ENCODE measurements at regions not wholly inside any gene's neighbourhood (a gene's known extent, or its start where the extent isn't known, plus 50 kb on each side); places are given as distances from the start of the nearest gene placed in this dataset.

DNA sequence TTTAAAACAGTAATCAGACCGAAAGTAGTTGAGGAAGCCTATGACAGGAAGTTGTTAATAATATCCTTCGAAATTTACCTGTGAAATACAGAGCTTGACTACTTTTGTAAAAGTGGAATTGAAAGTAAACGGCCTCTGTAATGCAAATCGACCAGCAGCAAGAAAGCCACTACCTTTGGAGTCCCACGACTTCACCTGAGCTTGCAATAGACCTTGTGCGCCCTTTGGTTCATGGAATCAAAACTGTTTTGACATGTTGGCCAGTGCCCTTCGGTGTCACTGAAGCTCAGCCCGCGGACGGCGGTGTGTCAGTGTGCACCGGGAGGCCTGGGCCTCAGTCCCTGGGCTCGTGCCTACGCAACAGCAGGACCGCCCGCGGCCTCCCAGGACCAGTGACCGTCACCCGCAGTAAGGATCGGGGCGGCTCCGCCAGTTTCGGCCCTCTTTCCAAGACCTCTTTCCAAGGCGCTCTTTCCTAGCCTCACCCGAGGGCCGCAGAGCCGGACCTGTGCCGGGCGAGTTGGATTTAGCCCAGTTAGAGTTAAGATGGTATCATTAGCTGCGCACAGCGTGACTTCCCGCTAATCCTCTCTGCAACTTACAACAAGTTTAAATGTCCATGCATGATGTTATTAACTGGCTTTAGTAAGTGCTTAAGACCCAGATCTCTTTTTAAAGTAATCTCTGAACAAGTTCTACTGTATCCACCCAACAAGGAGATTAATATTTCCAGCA is 223.3 kb downstream of the MEF2C start:
- Histone ChIP-seq H3K27me3 (ENCODE audit: low read length) (no peaks in the 10 kb centered on the region), H4K20me1 (ENCODE audit: insufficient read depth, low read depth, low read length) (no peaks in the 10 kb centered on the region), H3K4me3 (ENCODE audit: low read length) (peak overlapping the region; percentile 70), H3K4me2 (ENCODE audit: low read depth, low read length, poor library complexity, severe bottlenecking) (peak overlapping the region; percentile 86), H3K9ac (ENCODE audit: low read length) (peak overlapping the region; percentile 67), H3K9me2 (replicated peaks; ENCODE audit: insufficient read depth, low read length) (no peaks in the 10 kb centered on the region), H2AFZ (ENCODE audit: low read length) (peak overlapping the region; percentile 79), H3K4me1 (ENCODE audit: low read length) (peaks cover 60% of the 10 kb centered on the region), H3K36me3 (ENCODE audit: insufficient read depth, low read length) (no peaks in the 10 kb centered on the region), H3K9me3 (ENCODE audit: low read length) (no peaks in the 10 kb centered on the region), H3K79me2 (ENCODE audit: low read length) (no peaks in the 10 kb centered on the region), H3K27ac (ENCODE audit: low read length) (peak overlapping the region; percentile 85)
- DNase-seq, result peak; percentile 92

DNA sequence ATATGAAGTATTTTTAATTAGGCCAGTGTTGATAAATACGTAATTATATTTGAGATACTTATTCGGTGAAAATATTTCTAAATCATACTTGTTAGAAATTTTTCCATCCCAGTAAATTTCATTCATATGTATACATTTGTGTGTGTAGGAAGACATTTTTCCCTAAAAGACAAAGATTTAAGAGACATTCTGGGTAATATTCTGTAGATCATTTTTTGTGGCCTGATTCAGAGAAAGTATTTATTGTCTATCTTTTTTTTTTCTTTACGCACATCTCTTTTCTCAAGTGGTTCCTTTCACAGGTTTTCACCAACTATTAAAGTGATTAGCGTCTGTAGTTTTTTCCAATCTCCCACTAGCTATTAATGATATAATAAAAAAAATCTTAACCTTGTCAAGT is 224.1 kb downstream of the MEF2C start:
- peak overlapping the region; percentile 86 for H3K4me2 ChIP-seq (ENCODE audit: low read depth, low read length, poor library complexity, severe bottlenecking)

GRCh38 chr5:88657906-88658775 is 224.8 kb downstream of the MEF2C start:
- H3K4me3 ChIP-seq (ENCODE audit: low read length), result no peak overlapping the region
- peak overlapping the region; percentile 86 for H3K4me2 ChIP-seq (ENCODE audit: low read depth, low read length, poor library complexity, severe bottlenecking)
- DNase-seq, result no peak
- H4K20me1 ChIP-seq (ENCODE audit: insufficient read depth, low read depth, low read length), result no peaks in the 10 kb centered on the region
- H3K4me1 ChIP-seq (ENCODE audit: low read length), result peaks cover 67% of the 10 kb centered on the region
- H3K79me2 ChIP-seq (ENCODE audit: low read length), result no peaks in the 10 kb centered on the region
- H3K27ac ChIP-seq (ENCODE audit: low read length), result no peak overlapping the region
- H3K36me3 ChIP-seq (ENCODE audit: insufficient read depth, low read length), result no peaks in the 10 kb centered on the region
- H3K27me3 ChIP-seq (ENCODE audit: low read length), result no peaks in the 10 kb centered on the region
- no peak overlapping the region for H2AFZ ChIP-seq (ENCODE audit: low read length)
- H3K9me3 ChIP-seq (ENCODE audit: low read length), result no peaks in the 10 kb centered on the region
- H3K9me2 ChIP-seq (replicated peaks; ENCODE audit: insufficient read depth, low read length), result no peaks in the 10 kb centered on the region
- H3K9ac ChIP-seq (ENCODE audit: low read length), result no peak overlapping the region

More for the DNA sequence above, 224.1 kb downstream of the MEF2C start:
- peak overlapping the region; percentile 70; the same call in 1 of the 2 replicates for H3K4me3 ChIP-seq (ENCODE audit: low read length)
- no peaks in the 10 kb centered on the region for H3K27me3 ChIP-seq (ENCODE audit: low read length)
- peaks cover 61% of the 10 kb centered on the region for H3K4me1 ChIP-seq (ENCODE audit: low read length)
- peak overlapping the region; percentile 85 for H3K27ac ChIP-seq (ENCODE audit: low read length)
- no peaks in the 10 kb centered on the region for H3K36me3 ChIP-seq (ENCODE audit: insufficient read depth, low read length)
- H3K9ac ChIP-seq (ENCODE audit: low read length), result peak overlapping the region; percentile 20; the same call in 1 of the 2 replicates
- no peaks in the 10 kb centered on the region for H4K20me1 ChIP-seq (ENCODE audit: insufficient read depth, low read depth, low read length)
- H3K79me2 ChIP-seq (ENCODE audit: low read length), result no peaks in the 10 kb centered on the region
- no peaks in the 10 kb centered on the region for H3K9me3 ChIP-seq (ENCODE audit: low read length)
- no peaks in the 10 kb centered on the region for H3K9me2 ChIP-seq (replicated peaks; ENCODE audit: insufficient read depth, low read length)
- H2AFZ ChIP-seq (ENCODE audit: low read length), result no peak overlapping the region
- DNase-seq, result no peak

- H3K9ac ChIP-seq (ENCODE audit: low read length), result no peak overlapping the region
- H3K4me3 ChIP-seq (ENCODE audit: low read length), result no peak overlapping the region
- H3K4me2 ChIP-seq (ENCODE audit: low read depth, low read length, poor library complexity, severe bottlenecking), result no peak overlapping the region
- no peaks in the 10 kb centered on the region for H3K36me3 ChIP-seq (ENCODE audit: insufficient read depth, low read length)
- no peak overlapping the region for H3K27ac ChIP-seq (ENCODE audit: low read length)
- DNase-seq, result no peak
- H3K9me3 ChIP-seq (ENCODE audit: low read length), result no peaks in the 10 kb centered on the region
- no peaks in the 10 kb centered on the region for H3K27me3 ChIP-seq (ENCODE audit: low read length)
- H3K79me2 ChIP-seq (ENCODE audit: low read length), result no peaks in the 10 kb centered on the region
- no peaks in the 10 kb centered on the region for H4K20me1 ChIP-seq (ENCODE audit: insufficient read depth, low read depth, low read length)
- peaks cover 67% of the 10 kb centered on the region for H3K4me1 ChIP-seq (ENCODE audit: low read length)
- no peak overlapping the region for H2AFZ ChIP-seq (ENCODE audit: low read length)
- H3K9me2 ChIP-seq (replicated peaks; ENCODE audit: insufficient read depth, low read length), result no peaks in the 10 kb centered on the region
Observed at GRCh38 chr5:88657136-88657535, 225.8 kb downstream of the MEF2C start.

DNA sequence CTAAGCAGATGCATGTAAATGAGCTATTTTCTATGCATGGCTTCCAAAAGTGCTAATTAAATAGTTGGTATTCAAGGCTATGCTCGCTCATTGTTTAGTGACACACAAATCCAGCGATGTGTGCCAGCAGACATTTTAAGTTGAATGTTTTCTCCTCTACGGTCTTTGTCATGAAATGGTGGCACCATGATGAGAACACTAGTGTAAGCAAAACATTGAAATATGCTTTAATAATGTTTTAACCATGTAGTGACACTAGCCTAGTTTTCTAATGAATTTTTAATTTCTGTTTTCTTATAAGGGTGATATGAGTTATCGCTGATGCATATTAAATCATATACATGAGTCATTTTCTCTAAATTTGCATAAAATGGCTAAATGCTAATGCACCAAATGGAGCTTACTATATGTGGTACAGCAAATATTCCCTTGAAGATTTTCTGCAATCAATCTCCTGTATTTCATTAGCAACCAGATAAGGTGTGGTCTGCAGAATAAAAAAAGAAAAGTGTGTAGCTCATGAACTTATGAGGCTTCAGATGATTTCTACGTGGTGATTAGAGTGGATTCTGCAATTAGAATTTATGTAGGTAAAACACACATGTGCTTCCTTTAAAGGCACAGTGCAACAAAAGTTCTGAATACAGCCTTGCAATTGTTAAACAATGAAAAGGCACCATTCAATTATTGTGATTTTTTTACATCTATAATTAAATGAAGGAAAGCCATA is 226.6 kb downstream of the MEF2C start:
- H4K20me1 ChIP-seq (ENCODE audit: insufficient read depth, low read depth, low read length), result no peaks in the 10 kb centered on the region
- no peaks in the 10 kb centered on the region for H3K36me3 ChIP-seq (ENCODE audit: insufficient read depth, low read length)
- no peak overlapping the region for H3K4me3 ChIP-seq (ENCODE audit: low read length)
- no peaks in the 10 kb centered on the region for H3K27me3 ChIP-seq (ENCODE audit: low read length)
- no peaks in the 10 kb centered on the region for H3K9me2 ChIP-seq (replicated peaks; ENCODE audit: insufficient read depth, low read length)
- H3K27ac ChIP-seq (ENCODE audit: low read length), result no peak overlapping the region
- no peaks in the 10 kb centered on the region for H3K79me2 ChIP-seq (ENCODE audit: low read length)
- H2AFZ ChIP-seq (ENCODE audit: low read length), result no peak overlapping the region
- no peak for DNase-seq
- no peak overlapping the region for H3K9ac ChIP-seq (ENCODE audit: low read length)
- H3K9me3 ChIP-seq (ENCODE audit: low read length), result no peaks in the 10 kb centered on the region
- H3K4me1 ChIP-seq (ENCODE audit: low read length), result peaks cover 61% of the 10 kb centered on the region
- H3K4me2 ChIP-seq (ENCODE audit: low read depth, low read length, poor library complexity, severe bottlenecking), result no peak overlapping the region

- H3K4me1 ChIP-seq (ENCODE audit: low read length), result peaks cover 35% of the 10 kb centered on the region
- no peak overlapping the region for H3K4me2 ChIP-seq (ENCODE audit: low read depth, low read length, poor library complexity, severe bottlenecking)
- no peaks in the 10 kb centered on the region for H4K20me1 ChIP-seq (ENCODE audit: insufficient read depth, low read depth, low read length)
- no peak overlapping the region for H3K27ac ChIP-seq (ENCODE audit: low read length)
- H3K36me3 ChIP-seq (ENCODE audit: insufficient read depth, low read length), result no peaks in the 10 kb centered on the region
- no peaks in the 10 kb centered on the region for H3K27me3 ChIP-seq (ENCODE audit: low read length)
- H3K9me3 ChIP-seq (ENCODE audit: low read length), result no peaks in the 10 kb centered on the region
- H3K9ac ChIP-seq (ENCODE audit: low read length), result no peak overlapping the region
- no peaks in the 10 kb centered on the region for H3K79me2 ChIP-seq (ENCODE audit: low read length)
- H3K4me3 ChIP-seq (ENCODE audit: low read length), result no peak overlapping the region
- no peak overlapping the region for H2AFZ ChIP-seq (ENCODE audit: low read length)
- DNase-seq, result no peak
- no peaks in the 10 kb centered on the region for H3K9me2 ChIP-seq (replicated peaks; ENCODE audit: insufficient read depth, low read length)
Observed at GRCh38 chr5:88653471-88653870, 229.5 kb downstream of the MEF2C start.

DNA sequence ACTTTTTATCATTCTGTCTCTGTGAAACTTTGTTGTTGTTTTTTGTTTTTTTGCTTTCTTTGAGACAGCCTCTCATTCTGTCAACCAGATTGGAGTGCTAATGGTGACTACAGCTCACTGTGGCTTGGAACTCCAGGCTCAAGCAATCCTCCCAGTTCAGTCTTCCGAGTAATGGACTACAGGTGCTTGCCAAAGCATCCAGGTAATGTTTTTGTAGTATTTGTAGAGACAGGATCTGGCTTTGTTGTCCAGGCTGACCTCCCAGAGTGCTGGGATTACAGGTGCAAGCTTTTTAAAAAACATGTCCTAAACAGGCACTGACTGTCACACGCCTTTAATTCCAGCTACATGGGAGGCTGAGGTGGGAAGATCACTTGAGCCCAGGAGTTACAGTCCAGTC is 235.1 kb downstream of the MEF2C start:
- Histone ChIP-seq H3K79me2 (ENCODE audit: low read length) (no peaks in the 10 kb centered on the region), H2AFZ (ENCODE audit: low read length) (no peak overlapping the region), H3K4me1 (ENCODE audit: low read length) (no peaks in the 10 kb centered on the region), H3K27ac (ENCODE audit: low read length) (no peak overlapping the region), H4K20me1 (ENCODE audit: insufficient read depth, low read depth, low read length) (no peaks in the 10 kb centered on the region), H3K4me3 (ENCODE audit: low read length) (no peak overlapping the region), H3K9me2 (replicated peaks; ENCODE audit: insufficient read depth, low read length) (no peaks in the 10 kb centered on the region), H3K27me3 (ENCODE audit: low read length) (no peaks in the 10 kb centered on the region), H3K4me2 (ENCODE audit: low read depth, low read length, poor library complexity, severe bottlenecking) (no peak overlapping the region), H3K36me3 (ENCODE audit: insufficient read depth, low read length) (no peaks in the 10 kb centered on the region), H3K9ac (ENCODE audit: low read length) (no peak overlapping the region), H3K9me3 (ENCODE audit: low read length) (no peaks in the 10 kb centered on the region)
- DNase-seq, result no peak

DNA sequence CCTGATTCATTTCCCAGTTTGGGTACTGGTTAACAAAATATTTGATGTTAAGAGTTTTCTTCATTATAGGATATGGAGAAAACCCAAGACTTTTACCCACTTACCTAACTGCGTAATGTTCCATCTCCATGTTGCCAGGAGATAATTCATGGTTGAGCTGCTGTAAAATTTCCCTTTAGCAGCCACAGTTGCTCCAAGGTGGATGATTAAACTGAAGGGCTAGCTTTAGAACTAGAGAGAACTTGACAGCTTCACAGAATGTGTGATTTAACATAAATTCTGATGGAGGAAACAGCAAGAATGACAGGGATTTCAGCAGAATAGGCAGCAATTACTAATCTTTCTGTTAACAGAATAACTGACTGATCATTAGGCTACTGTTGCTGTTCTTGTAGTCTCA is 236.1 kb downstream of the MEF2C start:
- Histone ChIP-seq H3K4me1 (ENCODE audit: low read length) (no peaks in the 10 kb centered on the region), H2AFZ (ENCODE audit: low read length) (no peak overlapping the region), H3K36me3 (ENCODE audit: insufficient read depth, low read length) (no peaks in the 10 kb centered on the region), H3K9me3 (ENCODE audit: low read length) (no peaks in the 10 kb centered on the region), H3K4me2 (ENCODE audit: low read depth, low read length, poor library complexity, severe bottlenecking) (no peak overlapping the region), H3K27ac (ENCODE audit: low read length) (no peak overlapping the region), H3K79me2 (ENCODE audit: low read length) (no peaks in the 10 kb centered on the region), H3K4me3 (ENCODE audit: low read length) (no peak overlapping the region), H4K20me1 (ENCODE audit: insufficient read depth, low read depth, low read length) (no peaks in the 10 kb centered on the region), H3K9ac (ENCODE audit: low read length) (no peak overlapping the region), H3K27me3 (ENCODE audit: low read length) (no peaks in the 10 kb centered on the region), H3K9me2 (replicated peaks; ENCODE audit: insufficient read depth, low read length) (no peaks in the 10 kb centered on the region)
- DNase-seq, result no peak
